Liver (tissue), 8 donors: ENCODE measurements at regions not wholly inside any gene's neighbourhood (a gene's known extent, or its start where the extent isn't known, plus 50 kb on each side); places are given as distances from the start of the nearest gene placed in this dataset.

ENCODE experiments used
- DNase-seq: peaks from one replicate; pipeline ENCODE4 v3.0.0-alpha.2; 2017; ENCODE audit warnings: low spot score
- H3K27ac ChIP-seq, 2 donors: one replicate each; pipeline ENCODE4 v1.7.0; 2013; ENCODE audit warnings: inconsistent platforms in 2 of 2, low read length in 2 of 2, control low read depth in 1 of 2, low read depth in 1 of 2, mild to moderate bottlenecking in 1 of 2
- H3K27me3 ChIP-seq, 4 donors: one replicate each; pipeline versions ENCODE4 v1.6.1 to v1.7.0; 2013; ENCODE audit warnings: low read length in 3 of 4, inconsistent platforms in 1 of 4, mild to moderate bottlenecking in 1 of 4, moderate library complexity in 1 of 4; ENCODE audit not compliant: control insufficient read depth in 4 of 4, insufficient read depth in 4 of 4
- H3K36me3 ChIP-seq, 4 donors: one replicate each; pipeline versions ENCODE4 v1.6.1 to v1.7.0; 2013; ENCODE audit warnings: low read length in 3 of 4, mild to moderate bottlenecking in 3 of 4, low read depth in 1 of 4, moderate library complexity in 1 of 4; ENCODE audit not compliant: control insufficient read depth in 4 of 4, insufficient read depth in 3 of 4
- H3K4me1 ChIP-seq, 4 donors: one replicate each; pipeline versions ENCODE4 v1.6.1 to v1.7.0; 2013; ENCODE audit warnings: low read length in 3 of 4, mild to moderate bottlenecking in 3 of 4, moderate library complexity in 1 of 4; ENCODE audit not compliant: control insufficient read depth in 4 of 4, insufficient read depth in 4 of 4
- H3K4me3 ChIP-seq, 3 donors: one replicate each; pipeline versions ENCODE4 v1.6.1 to v1.7.0; 2013; ENCODE audit warnings: low read length in 3 of 3, control low read depth in 1 of 3, low read depth in 1 of 3, mild to moderate bottlenecking in 1 of 3
- H3K9ac ChIP-seq, 2 donors: one replicate each; pipeline ENCODE4 v1.7.0; 2013; ENCODE audit warnings: low read length in 2 of 2, mild to moderate bottlenecking in 2 of 2, moderate library complexity in 2 of 2, control low read depth in 1 of 2, low read depth in 1 of 2
- H3K9me3 ChIP-seq, 4 donors: one replicate each; pipeline versions ENCODE4 v1.6.1 to v1.7.0; 2013; ENCODE audit warnings: low read length in 3 of 4; ENCODE audit not compliant: control insufficient read depth in 4 of 4
- ATF3 ChIP-seq: IDR thresholded peaks from 2 replicates; pipeline ENCODE4 v1.6.1; 2016; ENCODE audit warnings: antibody characterized with exemption
- CTCF ChIP-seq: fragments of 150-350 bp; IDR thresholded peaks from 2 replicates; pipeline ENCODE4 v1.5.1; 2017; ENCODE audit warnings: improper control_type of control experiment, low read depth, low read length; ENCODE audit not compliant: missing input control
- EGR1 ChIP-seq, 2 donors: IDR thresholded peaks; 2 replicates each; pipeline ENCODE4 v1.6.1; 2016 to 2018; ENCODE audit warnings: antibody characterized with exemption in 2 of 2, low read depth in 2 of 2
- FOXA1 ChIP-seq: IDR thresholded peaks from 2 replicates; pipeline ENCODE4 v1.6.1; 2016; ENCODE audit warnings: antibody characterized with exemption
- FOXA2 ChIP-seq: IDR thresholded peaks from 2 replicates; pipeline ENCODE4 v1.6.1; 2016; ENCODE audit warnings: antibody characterized with exemption
- GABPA ChIP-seq, 2 donors: IDR thresholded peaks in 1 of 2; conservative IDR thresholded peaks in 1 of 2; 2 replicates each; pipeline ENCODE4 v1.6.1; 2016; ENCODE audit warnings: antibody characterized with exemption in 2 of 2, mild to moderate bottlenecking in 1 of 2, moderate library complexity in 1 of 2
- HNF4A ChIP-seq, 2 donors: conservative IDR thresholded peaks; 2 replicates each; pipeline ENCODE4 v1.6.1; 2016; ENCODE audit warnings: antibody characterized with exemption in 2 of 2, mild to moderate bottlenecking in 2 of 2
- JUND ChIP-seq, 2 donors: IDR thresholded peaks; 2 replicates each; pipeline ENCODE4 v1.6.1; 2016; ENCODE audit warnings: antibody characterized with exemption in 2 of 2
- MAX ChIP-seq: IDR thresholded peaks from 2 replicates; pipeline ENCODE4 v1.6.1; 2016; ENCODE audit warnings: antibody characterized with exemption
- NR2F2 ChIP-seq: IDR thresholded peaks from 2 replicates; pipeline ENCODE4 v1.6.1; 2016; ENCODE audit warnings: antibody characterized with exemption
- RAD21 ChIP-seq, 2 donors: IDR thresholded peaks; 2 replicates each; pipeline ENCODE4 v1.6.1; 2016; ENCODE audit warnings: antibody characterized with exemption in 2 of 2, mild to moderate bottlenecking in 2 of 2
- RXRA ChIP-seq, 2 donors: IDR thresholded peaks; 2 replicates each; pipeline ENCODE4 v1.6.1; 2017 to 2018; ENCODE audit warnings: antibody characterized with exemption in 2 of 2, mild to moderate bottlenecking in 1 of 2
- YY1 ChIP-seq: IDR thresholded peaks from 2 replicates; pipeline ENCODE4 v1.6.1; 2016; ENCODE audit warnings: antibody characterized with exemption, mild to moderate bottlenecking
- WGBS: extraction: QIAGEN DNeasy Blood & Tissue Kit; methylation state at CpG from one replicate; pipeline ENCODE4 v1.1.7; 2013; 5-methylcytosine and 5-hydroxymethylcytosine counted together
- TF ChIP-seq, protein P1 (sequence below): IDR thresholded peaks from 2 replicates; pipeline ENCODE4 v1.6.1; 2016; ENCODE audit warnings: antibody characterized with exemption
- TF ChIP-seq, protein P2 (sequence below): IDR thresholded peaks from 2 replicates; pipeline ENCODE4 v1.6.1; 2016; ENCODE audit warnings: antibody characterized with exemption, mild to moderate bottlenecking
- donor health status: healthy.
- donor health status: healthy.
- donor health status: healthy.
- donor health status: healthy.
- donor health status: healthy.

- TF ChIP-seq, protein P1, sequence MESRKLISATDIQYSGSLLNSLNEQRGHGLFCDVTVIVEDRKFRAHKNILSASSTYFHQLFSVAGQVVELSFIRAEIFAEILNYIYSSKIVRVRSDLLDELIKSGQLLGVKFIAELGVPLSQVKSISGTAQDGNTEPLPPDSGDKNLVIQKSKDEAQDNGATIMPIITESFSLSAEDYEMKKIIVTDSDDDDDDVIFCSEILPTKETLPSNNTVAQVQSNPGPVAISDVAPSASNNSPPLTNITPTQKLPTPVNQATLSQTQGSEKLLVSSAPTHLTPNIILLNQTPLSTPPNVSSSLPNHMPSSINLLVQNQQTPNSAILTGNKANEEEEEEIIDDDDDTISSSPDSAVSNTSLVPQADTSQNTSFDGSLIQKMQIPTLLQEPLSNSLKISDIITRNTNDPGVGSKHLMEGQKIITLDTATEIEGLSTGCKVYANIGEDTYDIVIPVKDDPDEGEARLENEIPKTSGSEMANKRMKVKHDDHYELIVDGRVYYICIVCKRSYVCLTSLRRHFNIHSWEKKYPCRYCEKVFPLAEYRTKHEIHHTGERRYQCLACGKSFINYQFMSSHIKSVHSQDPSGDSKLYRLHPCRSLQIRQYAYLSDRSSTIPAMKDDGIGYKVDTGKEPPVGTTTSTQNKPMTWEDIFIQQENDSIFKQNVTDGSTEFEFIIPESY, result no peak
Observed at GRCh38 chr9:30250872-30251271, 2133.6 kb upstream of the ACO1 start (continued).

DNA sequence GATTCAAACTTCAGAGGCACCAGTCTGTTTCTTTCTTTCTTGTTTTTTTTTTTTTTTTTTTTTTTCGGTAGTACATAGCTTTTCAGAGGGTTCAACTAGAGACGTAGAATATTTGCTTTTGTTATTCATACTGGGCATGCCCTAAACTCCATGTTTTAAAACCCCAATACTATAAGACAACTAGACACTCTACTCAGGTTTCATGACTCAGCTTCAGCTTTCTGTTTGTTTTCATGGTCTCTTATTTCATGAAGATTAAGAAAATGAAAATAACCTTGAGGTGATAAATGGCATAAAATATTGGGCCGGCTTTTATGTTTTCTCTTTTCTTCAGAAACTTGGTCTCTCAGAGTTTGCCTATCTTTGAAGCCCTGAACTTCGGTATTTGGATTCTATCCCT lies 2126.3 kb upstream of the ACO1 start:
- Histone ChIP-seq H3K27ac (no peak overlapping the region), H3K9me3 (peaks cover 0 to 5% (median 0%) of the 10 kb centered on the region in 4 donors), H3K4me1 (no peaks in the 10 kb centered on the region), H3K9ac (no peak overlapping the region), H3K4me3 (no peak overlapping the region), H3K27me3 (no peaks in the 10 kb centered on the region), H3K36me3 (no peaks in the 10 kb centered on the region)
- no peak for DNase-seq
- 64% methylated on average over 4 of the region's 4 CpGs for WGBS
- no peak for TF ChIP-seq CTCF
- TF ChIP-seq JUND (IDR thresholded peaks at IDR 0.05), result no peak
- no peak for TF ChIP-seq RAD21 (IDR thresholded peaks at IDR 0.05)
- no peak for TF ChIP-seq HNF4A (conservative IDR thresholded peaks at IDR 0.05)

DNA sequence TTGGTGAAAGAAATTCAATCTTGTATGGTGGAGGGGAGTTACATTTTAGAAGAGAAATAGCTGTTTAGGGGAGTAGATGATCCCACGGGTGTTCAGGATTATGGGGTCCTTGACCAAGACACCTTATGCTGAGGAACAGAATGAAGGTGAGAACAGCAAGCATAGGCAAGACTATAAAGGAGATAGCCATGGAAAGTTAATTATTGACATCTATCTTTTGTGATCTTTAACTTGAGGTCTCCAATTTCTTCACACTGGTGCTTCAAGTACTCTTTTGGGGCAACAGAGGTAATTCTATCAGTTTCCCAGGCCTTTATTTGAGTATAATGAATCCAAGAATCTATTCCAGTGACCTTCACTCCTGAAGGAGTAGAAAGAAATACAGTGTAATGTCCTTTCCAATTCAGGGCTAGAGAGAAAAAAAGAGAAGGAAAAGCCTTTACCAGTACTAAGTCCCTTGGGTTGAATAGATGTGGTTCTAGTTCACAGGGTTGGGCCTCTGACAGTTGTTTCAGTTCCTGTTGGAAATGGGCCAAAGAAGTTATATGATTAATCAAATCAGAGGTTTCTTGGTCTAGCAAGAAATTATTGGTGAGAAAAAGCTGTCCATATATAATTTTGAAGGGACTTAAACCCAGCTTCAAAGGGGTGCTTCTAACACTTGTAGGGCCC lies 2104.1 kb upstream of the ACO1 start:
- H3K4me3 ChIP-seq, result no peak overlapping the region
- peaks cover 0 to 13% (median 0%) of the 10 kb centered on the region in 4 donors for H3K9me3 ChIP-seq
- no peaks in the 10 kb centered on the region for H3K36me3 ChIP-seq
- H3K27ac ChIP-seq, result no peak overlapping the region
- TF ChIP-seq FOXA2, result no peak
- no peak for TF ChIP-seq HNF4A (conservative IDR thresholded peaks at IDR 0.05)
- TF ChIP-seq YY1, result no peak
- TF ChIP-seq, protein P2, sequence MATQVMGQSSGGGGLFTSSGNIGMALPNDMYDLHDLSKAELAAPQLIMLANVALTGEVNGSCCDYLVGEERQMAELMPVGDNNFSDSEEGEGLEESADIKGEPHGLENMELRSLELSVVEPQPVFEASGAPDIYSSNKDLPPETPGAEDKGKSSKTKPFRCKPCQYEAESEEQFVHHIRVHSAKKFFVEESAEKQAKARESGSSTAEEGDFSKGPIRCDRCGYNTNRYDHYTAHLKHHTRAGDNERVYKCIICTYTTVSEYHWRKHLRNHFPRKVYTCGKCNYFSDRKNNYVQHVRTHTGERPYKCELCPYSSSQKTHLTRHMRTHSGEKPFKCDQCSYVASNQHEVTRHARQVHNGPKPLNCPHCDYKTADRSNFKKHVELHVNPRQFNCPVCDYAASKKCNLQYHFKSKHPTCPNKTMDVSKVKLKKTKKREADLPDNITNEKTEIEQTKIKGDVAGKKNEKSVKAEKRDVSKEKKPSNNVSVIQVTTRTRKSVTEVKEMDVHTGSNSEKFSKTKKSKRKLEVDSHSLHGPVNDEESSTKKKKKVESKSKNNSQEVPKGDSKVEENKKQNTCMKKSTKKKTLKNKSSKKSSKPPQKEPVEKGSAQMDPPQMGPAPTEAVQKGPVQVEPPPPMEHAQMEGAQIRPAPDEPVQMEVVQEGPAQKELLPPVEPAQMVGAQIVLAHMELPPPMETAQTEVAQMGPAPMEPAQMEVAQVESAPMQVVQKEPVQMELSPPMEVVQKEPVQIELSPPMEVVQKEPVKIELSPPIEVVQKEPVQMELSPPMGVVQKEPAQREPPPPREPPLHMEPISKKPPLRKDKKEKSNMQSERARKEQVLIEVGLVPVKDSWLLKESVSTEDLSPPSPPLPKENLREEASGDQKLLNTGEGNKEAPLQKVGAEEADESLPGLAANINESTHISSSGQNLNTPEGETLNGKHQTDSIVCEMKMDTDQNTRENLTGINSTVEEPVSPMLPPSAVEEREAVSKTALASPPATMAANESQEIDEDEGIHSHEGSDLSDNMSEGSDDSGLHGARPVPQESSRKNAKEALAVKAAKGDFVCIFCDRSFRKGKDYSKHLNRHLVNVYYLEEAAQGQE, result no peak
- no peak for TF ChIP-seq MAX
- TF ChIP-seq NR2F2, result no peak
- no peak for TF ChIP-seq ATF3
- TF ChIP-seq EGR1 (IDR thresholded peaks at IDR 0.05; ENCODE audit: low read depth in 2 of 2), result no peak
- TF ChIP-seq, protein P1, result no peak
- TF ChIP-seq FOXA1, result no peak
- TF ChIP-seq GABPA (IDR thresholded peaks at IDR 0.05 in 1 of 2, conservative IDR thresholded peaks at IDR 0.05 in 1 of 2), result no peak
- no peak for TF ChIP-seq JUND (IDR thresholded peaks at IDR 0.05)
- no peak for TF ChIP-seq RAD21 (IDR thresholded peaks at IDR 0.05)
- TF ChIP-seq CTCF, result no peak
- no peak for TF ChIP-seq RXRA (IDR thresholded peaks at IDR 0.05)
- no peak overlapping the region for H3K9ac ChIP-seq
- H3K27me3 ChIP-seq, result no peaks in the 10 kb centered on the region
- DNase-seq, result no peak
- H3K4me1 ChIP-seq, result no peaks in the 10 kb centered on the region
- 77% methylated on average over 1 of the region's 1 CpG for WGBS
